RKO (cell line): ENCODE measurements at regions not wholly inside any gene's neighbourhood (a gene's known extent, or its start where the extent isn't known, plus 50 kb on each side); places are given as distances from the start of the nearest gene placed in this dataset.

Experiments used
- DNase-seq: peaks from one replicate; pipeline ENCODE4 v3.0.0-alpha.2; 2016; ENCODE audit warnings: low spot score

DNA sequence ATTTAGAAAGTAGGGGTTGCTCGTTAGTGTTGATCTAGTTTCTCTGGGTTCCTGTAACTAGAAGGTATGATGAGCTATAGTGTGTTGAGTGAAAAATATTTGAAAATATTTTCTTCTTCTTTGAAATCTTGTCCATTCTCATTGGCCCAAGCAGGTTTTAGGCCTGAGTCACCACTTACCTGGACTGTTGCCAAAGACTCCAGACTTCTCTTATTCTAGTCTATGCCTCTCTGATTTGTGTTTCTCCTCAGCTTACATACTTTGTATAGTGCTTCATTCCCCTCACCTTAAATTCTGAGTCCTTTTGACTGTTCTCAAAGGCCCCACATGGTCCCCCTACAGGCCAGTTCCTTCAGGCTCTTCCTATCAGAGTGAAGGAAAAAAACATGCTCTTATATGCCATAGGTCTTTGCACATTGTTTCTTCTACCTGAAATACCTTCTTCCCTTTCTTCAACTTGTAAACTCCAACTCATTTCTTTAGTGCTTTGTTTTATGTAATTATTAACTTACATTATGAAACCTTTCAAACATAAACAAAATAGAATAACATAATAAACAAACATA is 258.2 kb downstream of the PPP1R2C start:
- peak; percentile 21 for DNase-seq

DNA sequence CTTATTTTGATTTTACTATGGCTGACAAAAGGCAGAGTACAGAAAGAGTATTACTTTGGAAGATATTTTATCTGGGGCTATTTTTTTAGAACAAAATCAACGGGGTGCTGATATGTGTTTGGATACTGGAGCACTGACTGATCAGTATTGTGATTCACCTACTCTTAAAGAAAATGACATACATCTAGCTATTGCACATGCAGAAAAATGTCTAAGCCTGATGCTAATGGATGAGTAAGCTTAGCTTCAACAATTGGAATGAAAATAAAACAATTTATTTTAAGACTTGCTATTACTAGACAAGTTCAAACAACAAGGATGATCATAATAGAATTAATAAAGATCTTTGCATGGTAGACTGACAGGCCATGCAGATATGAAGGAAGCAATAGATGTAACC is 262.0 kb downstream of the PPP1R2C start:
- DNase-seq: no peak

DNA sequence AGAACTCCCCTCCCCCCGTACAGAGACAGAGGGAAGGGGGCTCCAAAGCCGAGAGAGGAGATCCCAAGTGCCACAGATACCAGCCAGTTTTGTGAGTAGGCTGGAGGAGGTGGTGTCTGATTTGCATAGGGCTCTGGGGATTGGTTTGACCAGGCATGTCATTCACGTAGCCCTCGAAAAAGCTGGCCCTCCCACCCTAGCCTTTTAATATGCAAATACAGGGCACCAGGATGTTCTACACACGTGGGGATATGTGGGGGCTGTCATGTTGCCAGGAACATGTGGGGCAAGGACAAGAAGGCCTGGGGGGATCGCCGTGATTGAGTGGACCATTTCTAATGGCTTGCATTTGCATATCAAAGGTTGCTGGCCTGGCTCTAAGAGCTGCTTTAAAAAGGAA is 272.9 kb downstream of the PPP1R2C start:
- DNase-seq: no peak

DNA sequence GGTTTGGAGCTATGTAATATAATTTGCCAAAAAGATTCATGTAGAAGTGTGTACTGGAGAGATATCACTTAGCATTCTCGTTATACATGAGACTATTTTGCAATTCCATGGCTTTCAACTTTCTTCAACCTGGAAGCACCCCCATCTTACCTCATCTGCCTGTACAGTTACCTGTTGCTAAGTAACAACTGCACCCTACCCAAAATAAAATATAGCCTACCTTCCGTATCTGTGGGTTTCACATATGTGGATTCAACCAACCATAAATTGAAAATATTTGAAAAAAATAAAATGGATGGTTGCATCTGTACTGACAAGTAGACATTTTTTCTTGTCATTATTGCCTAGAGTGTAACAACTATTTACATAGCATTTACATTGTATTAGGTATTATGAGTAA is 278.3 kb downstream of the PPP1R2C start:
- no peak for DNase-seq

DNA sequence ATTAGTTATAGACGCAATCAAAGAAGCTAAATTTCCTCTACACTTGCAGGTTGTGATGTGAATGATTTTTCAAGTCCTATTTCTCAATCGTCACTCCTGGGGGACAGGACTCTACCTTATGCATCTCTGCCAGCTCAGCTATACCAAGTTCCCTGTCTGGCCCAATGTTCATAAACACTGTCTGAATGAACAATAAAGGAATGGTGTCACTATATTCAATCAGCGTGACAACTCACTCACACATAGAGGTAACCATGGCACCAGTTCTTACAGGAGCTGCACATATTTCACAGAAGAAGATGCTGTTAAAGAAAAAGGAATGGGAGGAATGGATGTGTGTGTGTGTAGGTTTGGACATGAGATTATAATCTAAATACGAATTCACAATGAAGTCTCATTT is 280.6 kb downstream of the PPP1R2C start:
- no peak for DNase-seq

DNA sequence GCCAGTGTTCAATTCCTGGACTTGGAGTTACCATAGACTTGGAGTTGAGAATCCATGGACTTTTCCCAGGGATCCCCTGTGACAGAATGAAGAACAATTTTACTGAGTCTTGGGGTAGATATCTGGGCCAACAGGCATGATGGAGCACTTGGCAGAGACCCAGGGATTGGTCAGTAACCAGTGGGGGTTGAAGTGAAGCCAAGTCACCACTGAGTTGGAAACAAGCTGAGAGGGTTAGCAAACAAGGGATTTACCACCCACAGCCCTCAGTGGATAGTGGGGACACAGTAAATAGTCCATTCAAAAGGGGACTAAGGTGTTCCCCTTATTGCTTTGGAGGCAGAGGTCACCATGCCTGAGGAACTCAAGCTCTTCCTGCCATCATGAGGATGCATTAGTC is 281.7 kb downstream of the PPP1R2C start:
- DNase-seq: no peak

DNA sequence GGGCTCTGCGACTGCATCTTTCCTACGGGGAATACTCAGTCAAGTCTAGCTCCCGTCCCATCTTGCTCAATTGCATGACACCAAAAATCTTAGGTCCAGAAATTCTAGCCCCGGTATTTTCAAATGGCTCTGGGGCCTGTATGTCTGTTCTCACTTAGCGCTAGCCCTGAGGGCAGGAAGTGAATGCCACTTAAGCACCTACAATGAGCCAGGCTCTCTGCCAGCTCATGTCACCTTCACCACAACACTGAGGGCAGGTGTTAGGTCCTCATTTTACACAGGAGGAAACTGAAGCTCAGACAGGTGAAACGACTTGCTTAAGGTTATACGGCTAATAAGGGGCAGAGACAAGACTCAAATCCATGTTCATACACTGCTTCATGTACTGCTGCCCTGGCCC is 282.8 kb downstream of the PPP1R2C start:
- DNase-seq: no peak

DNA sequence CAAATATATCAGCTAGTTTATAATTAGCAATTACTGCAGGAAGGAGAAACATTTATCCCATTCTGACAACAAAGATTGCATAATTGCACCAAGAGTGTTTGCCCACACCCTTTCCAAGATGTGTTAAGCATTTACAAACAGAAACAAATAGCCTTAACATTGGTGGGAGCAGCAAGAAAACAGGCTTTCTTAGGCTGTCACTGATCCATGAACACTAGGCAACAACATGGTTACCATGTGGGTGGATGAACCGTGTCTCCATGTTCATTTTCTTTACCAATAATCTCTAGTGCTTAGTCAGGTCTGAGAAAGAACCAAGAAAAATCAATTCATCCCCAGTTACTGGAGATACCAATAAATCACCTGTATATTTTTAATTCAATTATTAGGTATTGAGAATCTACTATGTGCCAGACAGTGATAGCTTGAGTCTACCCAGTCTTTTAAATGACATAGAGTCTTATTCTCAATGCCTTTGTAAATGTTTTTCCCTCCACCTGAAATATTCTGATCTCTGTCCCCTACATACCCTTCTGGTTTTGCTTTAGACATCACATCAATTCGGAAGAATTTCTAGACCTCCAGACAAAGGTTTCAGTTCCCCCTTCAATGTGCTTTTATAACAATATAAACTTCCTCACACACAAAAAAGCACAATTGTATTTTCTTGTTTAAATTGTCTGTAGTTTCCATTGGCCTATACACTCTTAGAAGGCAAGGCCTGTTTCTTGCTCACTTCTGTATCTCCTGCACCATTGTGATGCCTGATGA is 286.6 kb downstream of the PPP1R2C start:
- DNase-seq: no peak

DNA sequence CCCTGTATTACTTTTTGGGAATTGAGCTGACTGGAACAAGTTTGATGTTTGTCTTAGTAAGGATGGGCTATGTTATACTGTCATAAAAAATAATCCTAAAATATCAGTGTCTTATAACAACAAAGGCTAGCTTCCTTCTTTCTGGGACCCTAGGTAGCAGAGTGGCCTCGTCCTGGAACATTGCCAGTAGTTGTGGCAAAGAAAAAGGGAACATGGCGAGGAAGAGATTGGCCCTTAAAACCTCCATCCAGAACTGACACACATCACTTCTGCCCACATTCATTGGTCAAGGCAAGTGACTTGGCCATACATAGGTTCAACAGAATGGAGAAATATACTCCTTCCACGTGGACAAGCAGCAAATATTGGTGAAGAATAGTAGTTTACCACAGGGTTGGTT is 287.9 kb downstream of the PPP1R2C start:
- DNase-seq: no peak

DNA sequence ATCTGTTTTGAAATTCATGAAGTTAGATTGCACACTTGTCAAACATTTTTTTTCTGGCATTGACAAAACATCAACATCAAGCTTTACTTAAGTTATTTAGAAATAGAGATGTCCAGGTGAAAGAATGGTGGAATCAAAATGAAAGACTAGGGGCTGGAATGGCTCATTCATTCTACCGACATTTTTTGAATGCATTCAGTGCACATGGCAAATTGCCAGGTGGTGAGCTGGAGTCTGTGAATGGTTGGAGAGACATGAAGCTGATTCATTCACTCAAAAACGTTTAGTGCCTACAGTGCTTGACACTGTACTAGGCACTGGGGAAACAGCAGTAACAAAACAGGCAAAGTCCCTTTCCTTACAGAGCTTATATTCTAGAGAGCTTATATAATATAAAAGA is 292.4 kb downstream of the PPP1R2C start:
- DNase-seq: peak; percentile 4

DNA sequence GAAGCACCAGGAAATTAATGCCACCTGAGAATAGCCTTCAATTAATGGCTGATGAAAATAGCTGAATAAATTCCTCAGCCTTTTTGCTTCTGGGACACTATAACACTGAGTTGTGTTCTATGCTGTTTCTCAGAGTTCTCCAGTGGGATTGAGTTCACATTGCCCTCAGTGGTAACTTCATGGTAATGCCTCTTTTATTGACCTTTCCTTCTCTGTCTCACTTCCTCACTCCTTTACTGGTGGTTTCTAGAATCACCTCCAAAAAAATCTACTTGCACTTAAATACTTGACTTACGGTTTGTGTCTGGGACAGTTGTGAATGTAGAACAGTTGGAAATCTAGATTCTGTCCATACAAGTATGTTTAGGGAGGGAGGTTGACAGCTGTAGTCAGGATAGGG is 293.7 kb downstream of the PPP1R2C start:
- DNase-seq: no peak

DNA sequence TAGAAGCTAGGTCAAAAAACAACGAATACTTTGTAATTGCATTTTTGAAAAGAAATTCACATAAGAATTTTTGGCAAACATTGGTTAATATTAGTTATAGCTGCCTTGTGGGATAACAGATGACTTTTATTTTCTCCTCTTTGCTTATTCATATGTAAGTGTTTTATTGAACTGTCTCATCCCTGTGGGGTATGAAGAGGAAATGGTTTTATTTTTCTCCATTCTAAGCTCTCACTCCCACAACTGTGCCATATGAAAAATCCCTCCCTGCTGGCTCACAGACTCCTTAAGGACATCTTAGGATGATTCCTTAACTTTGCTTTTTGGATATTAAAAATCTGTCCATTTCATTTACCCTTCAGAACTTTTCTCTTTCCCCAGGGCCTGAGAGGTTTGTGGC is 300.6 kb downstream of the PPP1R2C start:
- DNase-seq: no peak

DNA sequence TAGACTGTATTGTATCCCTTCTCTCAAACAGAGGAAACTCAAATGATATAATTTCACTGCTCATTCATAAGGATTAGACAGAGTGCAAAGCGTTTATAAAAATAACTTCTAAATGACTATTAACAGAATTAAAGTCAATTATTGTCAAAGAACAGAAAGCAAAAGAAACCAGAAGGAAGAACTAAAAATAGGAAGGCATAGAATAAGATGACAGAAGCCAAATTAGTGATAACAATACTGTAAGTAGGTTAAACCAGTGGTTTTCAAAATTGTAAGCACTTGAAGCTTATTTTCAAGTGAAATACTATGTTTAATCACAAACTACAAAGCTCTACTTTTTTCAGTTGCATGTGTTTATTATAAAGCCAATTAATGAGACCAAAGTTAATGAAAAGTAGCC is 305.2 kb downstream of the PPP1R2C start:
- DNase-seq: no peak

DNA sequence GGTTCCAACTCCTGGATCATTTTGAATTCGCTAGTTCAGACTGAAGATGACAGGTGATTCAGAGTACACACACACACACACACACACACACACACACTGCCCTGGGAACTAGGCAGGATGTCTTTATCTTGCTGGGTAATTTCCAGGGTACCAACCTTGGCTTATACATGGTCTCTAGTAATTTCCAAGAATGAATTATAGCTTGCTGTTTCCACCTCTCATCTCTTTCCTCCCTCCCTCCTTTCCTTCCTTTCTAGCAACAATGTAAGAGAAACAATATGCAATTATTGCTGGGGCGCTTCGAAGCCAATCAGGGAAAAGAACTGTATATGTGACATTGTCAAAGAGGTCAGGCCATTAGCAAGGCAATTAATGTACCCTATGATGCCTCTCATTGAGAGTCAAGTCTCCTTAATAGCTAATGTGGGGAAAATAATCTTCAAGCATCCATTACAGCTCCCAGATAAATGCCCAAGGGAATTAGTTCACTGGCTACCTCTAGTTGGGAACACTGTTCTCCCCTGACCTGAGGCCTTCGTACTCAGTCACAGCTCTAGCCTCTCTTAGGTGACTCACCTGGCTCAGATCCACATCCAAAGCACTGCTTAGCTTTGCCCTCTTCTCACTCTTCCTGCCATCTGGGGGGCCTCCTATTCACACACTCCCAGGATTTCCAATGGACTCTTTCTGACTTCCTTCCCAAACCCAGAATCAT is 311.5 kb downstream of the PPP1R2C start:
- peak; percentile 7 for DNase-seq

DNA sequence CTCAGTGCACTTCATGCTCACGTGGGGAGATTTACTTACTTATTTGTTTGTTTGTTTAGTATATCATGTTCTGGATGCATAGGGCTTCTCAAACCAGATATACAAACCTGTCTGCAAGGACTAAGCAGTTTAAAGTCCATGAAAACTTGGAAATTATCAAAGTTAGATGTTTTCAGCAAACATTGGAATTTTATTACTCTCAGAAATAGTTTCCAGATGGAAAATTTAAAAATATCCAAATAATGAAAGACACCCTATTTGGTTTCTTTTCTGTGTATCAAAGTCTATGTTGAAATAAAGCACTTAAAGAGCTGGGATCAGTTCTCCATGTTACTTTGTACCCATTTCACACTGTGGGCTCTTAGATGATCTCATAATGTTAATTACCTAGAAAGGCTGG is 312.1 kb downstream of the PPP1R2C start:
- DNase-seq: no peak

DNA sequence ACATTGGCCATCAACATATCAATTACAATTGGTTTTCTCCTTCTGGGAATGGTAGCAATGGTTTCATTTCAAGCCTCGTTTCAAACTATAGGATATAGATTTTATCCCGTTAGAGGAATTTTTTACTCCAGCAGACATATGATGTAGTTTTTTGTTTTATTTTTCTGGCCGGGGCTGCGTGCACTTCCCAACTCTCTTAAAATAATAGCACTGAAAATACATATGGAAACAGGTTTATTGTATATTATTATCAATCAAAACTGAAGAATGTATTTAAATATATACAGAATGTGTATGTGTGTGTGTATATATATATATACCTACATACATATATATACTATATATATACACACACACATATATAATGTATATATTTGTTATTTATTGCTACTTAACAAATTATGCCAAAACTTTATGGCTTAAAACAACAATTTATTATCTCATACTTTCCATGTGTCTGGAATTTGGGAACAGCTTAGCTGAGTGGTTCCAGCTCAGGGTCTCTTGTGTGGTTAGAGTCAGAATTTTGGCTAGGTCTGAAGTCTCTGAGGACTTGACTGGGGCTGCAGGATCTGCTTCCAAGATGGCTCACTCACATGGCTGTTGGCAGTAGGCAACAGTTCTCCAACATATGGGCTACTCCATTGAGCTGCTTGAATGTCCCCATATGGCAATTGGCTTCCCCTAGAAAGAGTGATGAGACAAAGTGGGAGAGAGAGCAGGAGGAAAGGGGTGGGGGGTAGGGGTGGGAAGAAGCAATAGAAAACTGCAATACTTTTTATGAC is 314.1 kb downstream of the PPP1R2C start:
- no peak for DNase-seq

DNA sequence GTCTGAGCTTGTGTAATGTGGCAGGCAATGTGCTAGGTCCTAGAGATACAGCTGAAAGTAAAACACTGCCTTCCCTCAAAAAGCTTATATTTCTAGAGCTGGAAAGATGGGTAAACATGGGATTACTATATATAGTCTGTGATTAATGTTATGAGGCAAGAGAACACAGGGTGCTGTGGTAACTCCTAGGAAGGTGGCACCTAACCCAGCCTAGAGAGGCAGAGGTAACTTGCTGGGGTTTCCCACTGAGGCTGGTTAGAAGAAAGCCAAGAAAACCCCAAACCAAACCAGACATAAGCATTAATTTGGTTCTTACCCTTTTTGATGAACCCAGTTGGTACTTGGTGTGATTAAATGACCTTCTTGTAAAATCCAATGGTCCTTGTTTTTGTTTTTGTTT is 315.0 kb downstream of the PPP1R2C start:
- no peak for DNase-seq

DNA sequence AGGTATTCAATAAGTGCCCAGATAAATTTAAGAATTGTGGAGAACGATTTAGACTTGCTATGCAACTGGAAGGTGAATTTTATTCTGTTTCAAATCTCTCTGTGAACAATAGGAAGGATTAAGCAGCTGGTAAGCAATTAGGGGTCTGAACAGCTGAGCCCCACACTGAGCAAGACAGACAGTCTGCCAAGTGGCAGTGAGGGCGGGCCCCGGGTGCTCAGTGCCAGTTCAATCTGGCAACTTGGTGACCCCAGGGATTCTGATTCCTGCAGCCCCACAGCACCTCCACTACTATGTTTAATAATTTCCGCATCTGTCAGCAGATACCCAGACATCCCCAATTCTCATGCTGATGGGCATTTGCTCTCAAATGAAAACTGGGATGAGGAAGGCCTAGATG is 317.3 kb downstream of the PPP1R2C start:
- no peak for DNase-seq

DNA sequence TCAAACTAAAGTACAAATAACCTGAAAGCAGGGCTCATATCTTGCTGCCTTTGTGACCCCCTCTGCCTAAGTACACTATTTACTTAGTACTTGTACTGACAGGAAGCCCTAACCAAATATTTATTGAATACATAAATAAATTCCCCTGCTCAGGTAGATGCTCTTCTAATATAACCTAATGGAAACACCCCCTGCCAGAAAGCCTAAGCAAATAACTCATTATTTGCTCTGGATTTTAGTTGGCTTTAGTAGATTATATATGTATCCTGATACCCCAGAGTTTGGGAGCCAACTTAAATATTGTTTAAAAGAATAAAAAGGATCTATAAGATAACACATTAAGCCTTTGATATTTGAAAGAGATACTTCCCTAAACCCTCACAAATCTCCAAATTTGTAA is 318.2 kb downstream of the PPP1R2C start:
- DNase-seq: no peak

DNA sequence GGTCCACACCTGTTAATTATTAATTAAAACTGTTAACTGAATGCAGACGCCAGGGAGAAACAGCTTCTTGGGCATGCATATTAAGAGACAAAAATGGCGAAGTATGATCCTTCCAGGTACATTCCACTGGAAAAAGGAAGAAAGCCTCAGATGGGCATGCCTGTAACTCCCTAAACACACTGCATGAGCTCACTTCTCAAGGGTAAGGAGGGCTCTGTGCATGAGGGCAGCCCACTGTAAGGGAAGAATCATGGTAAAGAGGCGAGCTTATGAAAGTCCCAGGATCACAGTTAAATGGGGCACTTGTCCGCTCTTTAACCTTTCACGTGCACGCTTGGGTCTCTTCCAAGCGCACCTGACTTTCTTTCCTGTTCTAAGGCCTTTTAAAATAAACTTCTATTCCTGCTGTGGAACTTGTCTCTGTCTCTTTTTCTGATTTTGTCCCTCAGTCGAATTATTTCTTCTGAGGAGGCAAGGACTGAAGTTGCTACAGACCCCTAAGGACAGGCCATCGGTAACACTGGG is 321.7 kb downstream of the PPP1R2C start:
- DNase-seq: no peak

DNA sequence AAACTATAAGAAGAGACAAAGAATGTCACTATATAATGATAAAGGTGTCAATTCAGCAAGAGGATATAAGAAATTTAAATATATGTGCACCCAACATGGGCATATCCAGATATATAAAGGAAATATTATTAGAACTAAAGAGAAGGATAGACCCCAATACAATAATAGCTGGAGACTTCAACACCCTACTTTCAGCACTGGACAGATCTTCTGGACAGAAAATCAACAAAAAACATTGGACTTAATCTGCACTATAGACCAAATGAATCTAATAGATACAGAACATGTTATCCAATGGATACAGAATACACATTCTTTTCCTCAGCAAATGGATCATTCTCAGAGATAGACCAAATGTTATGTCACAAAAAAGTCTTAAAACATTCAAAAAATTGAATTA is 327.7 kb downstream of the PPP1R2C start:
- no peak for DNase-seq

DNA sequence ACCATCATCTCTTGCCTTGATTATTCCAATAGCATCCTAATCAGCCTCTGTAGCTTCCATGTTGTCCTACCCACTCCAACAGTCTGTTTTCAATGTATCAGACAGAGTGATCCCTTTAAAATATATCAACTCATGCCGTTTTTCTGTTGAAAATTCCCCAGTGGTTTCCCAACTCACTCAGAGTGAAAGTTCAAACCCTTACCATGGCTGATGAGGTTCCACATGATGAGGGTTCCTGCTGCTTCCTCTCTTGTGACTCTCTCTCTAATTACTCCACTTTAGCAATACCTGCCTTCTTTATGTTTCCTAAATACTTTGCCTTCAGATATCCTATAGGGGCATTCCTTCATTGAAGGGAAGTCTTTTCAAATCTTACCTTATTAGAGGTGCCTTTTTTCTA is 334.7 kb downstream of the PPP1R2C start:
- no peak for DNase-seq

DNA sequence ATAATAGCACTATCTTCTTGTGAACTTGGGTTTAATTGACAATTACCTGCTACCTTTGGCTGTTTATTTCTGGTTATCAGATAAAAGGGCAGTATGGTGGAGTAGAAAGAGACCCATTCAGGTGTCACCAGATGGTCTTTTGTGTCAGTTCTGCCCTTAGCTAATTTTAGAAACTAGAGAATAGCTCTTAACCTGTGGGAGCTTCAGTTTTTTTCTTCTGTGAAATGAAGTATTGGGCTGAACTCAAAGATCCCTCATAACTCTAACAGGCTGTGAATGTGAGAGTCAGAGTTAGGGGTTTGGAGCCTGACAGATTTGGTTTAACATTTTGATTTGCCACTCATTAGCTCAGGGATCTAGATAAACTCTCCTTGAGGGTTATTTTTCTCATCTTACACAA is 335.2 kb downstream of the PPP1R2C start:
- no peak for DNase-seq
